OCI-LY1 (cell line): ENCODE measurements at regions not wholly inside any gene's neighbourhood (a gene's known extent, or its start where the extent isn't known, plus 50 kb on each side); places are given as distances from the start of the nearest gene placed in this dataset.

ENCODE experiments used
- CTCF ChIP-seq: fragments of 200-600 bp; sonication (generic), shearing (Covaris generic); IDR thresholded peaks from 2 replicates; pipeline ENCODE4 v1.5.1; 2017; ENCODE audit warnings: mild to moderate bottlenecking, antibody characterized with exemption, low read length, moderate library complexity, mixed read lengths
- EZH2 ChIP-seq: fragments of 200-600 bp; sonication (generic), shearing (Covaris generic); IDR thresholded peaks from 2 replicates; pipeline ENCODE4 v1.8.0; 2017; ENCODE audit warnings: borderline replicate concordance, mixed run types, mild to moderate bottlenecking, antibody characterized with exemption, low read length, moderate library complexity, mixed read lengths

- TF ChIP-seq CTCF (no peak), EZH2 (no peak)
Observed at GRCh38 chr13:58706421-58706820, 1074.9 kb downstream of the PCDH17 start.
